BLaER1 (cell line): ENCODE measurements at regions not wholly inside any gene's neighbourhood (a gene's known extent, or its start where the extent isn't known, plus 50 kb on each side); places are given as distances from the start of the nearest gene placed in this dataset.

Experiments used
- H3K27ac ChIP-seq: shearing (Covaris generic); formaldehyde crosslinking; 2 replicates; pipeline ENCODE4 v1.8.1; 2022
- H3K27me3 ChIP-seq: shearing (Covaris generic); formaldehyde crosslinking; 2 replicates; pipeline ENCODE4 v1.8.1; 2022
- H3K36me3 ChIP-seq: shearing (Covaris generic); formaldehyde crosslinking; 2 replicates; pipeline ENCODE4 v1.8.1; 2022
- H3K4me1 ChIP-seq: shearing (Covaris generic); formaldehyde crosslinking; 2 replicates; pipeline ENCODE4 v1.8.1; 2022
- H3K4me2 ChIP-seq: shearing (Covaris generic); formaldehyde crosslinking; 2 replicates; pipeline ENCODE4 v1.8.1; 2022
- H3K4me3 ChIP-seq: shearing (Covaris generic); formaldehyde crosslinking; 2 replicates; pipeline ENCODE4 v1.8.1; 2022
- H3K9ac ChIP-seq: shearing (Covaris generic); formaldehyde crosslinking; 2 replicates; pipeline ENCODE4 v1.8.1; 2022
- H3K9me3 ChIP-seq: shearing (Covaris generic); formaldehyde crosslinking; 2 replicates; pipeline ENCODE4 v1.8.1; 2022
- H4K20me1 ChIP-seq: shearing (Covaris generic); formaldehyde crosslinking; 2 replicates; pipeline ENCODE4 v1.8.1; 2022
- Cebpa-rat ChIP-seq: shearing (Covaris generic); IDR thresholded peaks from 2 replicates; pipeline ENCODE4 v1.8.1; 2022

DNA sequence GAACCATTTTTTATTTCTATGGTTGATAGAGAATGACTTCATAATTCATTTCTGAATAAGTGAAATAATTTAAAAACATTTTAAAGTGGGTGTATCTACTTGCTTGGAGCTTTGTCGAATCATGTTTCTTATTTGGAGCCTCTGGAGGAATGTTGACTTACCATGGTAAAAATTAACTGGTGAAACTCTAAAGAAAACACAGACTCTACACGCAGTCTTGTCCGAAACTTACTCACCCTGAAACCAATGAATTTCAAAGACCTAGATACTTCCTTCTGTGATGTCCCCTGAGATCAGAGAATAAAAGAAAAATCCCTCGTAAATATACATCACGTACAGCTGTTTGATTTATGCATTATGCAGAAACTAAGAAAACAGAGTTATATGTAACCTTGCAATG is 665.2 kb upstream of the NRXN1 start:
- H3K4me2 ChIP-seq = no peak overlapping the region
- no peak overlapping the region for H3K9ac ChIP-seq
- H3K9me3 ChIP-seq = no peaks in the 10 kb centered on the region
- H3K36me3 ChIP-seq = no peaks in the 10 kb centered on the region
- H3K27ac ChIP-seq = no peak overlapping the region
- H3K4me3 ChIP-seq = no peak overlapping the region
- no peaks in the 10 kb centered on the region for H4K20me1 ChIP-seq
- peaks cover 6% of the 10 kb centered on the region; the same call in 1 of the 2 replicates for H3K4me1 ChIP-seq
- no peak for TF ChIP-seq Cebpa-rat
- H3K27me3 ChIP-seq = no peaks in the 10 kb centered on the region

DNA sequence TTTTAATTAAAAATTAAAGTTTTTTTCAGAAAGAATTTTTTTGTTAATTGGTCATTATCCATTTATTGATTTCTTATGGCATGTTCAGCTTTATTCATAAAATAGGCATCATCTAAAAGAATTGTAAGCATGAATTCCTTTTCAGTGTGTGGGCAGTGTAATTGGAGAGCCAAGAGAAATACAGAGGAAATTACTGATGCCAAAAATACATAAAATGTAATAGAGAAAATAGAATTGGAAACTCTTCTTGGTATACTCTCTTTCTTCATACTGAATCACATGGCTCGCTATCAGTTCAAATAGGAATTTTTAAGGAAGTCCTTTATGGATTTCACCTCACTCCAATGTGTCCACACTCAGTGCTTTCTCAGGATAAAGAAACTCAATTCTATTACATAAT is 663.6 kb upstream of the NRXN1 start:
- Histone ChIP-seq H3K27ac (no peak overlapping the region), H3K4me2 (no peak overlapping the region), H3K4me3 (no peak overlapping the region), H3K4me1 (peaks cover 6% of the 10 kb centered on the region; the same call in 1 of the 2 replicates), H3K9ac (no peak overlapping the region), H4K20me1 (no peaks in the 10 kb centered on the region), H3K9me3 (no peaks in the 10 kb centered on the region), H3K27me3 (no peaks in the 10 kb centered on the region), H3K36me3 (no peaks in the 10 kb centered on the region)
- TF ChIP-seq Cebpa-rat = no peak

DNA sequence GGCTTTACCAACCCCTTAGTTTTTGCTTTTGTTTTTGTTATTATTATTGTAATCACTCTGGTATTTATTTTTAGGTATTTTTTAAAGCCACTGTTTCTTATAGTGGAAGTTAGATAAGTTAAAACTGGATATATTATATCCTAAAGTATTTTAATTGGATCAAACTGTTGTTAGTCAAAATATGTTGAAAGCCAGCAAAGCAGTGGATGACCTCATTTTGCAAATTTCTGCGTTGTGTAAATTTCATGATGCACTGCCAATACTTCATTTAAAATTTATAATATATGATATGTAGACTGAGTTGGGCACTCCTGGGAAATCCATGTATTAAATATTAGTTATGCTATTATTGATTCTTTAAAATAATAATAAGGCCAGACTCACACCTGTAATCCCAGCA is 661.7 kb upstream of the NRXN1 start:
- H3K4me1 ChIP-seq = peaks cover 6% of the 10 kb centered on the region; the same call in 1 of the 2 replicates
- no peak overlapping the region for H3K4me2 ChIP-seq
- no peak overlapping the region for H3K27ac ChIP-seq
- no peak overlapping the region for H3K9ac ChIP-seq
- H3K9me3 ChIP-seq = no peaks in the 10 kb centered on the region
- H3K27me3 ChIP-seq = no peaks in the 10 kb centered on the region
- TF ChIP-seq Cebpa-rat = no peak
- no peak overlapping the region for H3K4me3 ChIP-seq
- no peaks in the 10 kb centered on the region for H3K36me3 ChIP-seq
- H4K20me1 ChIP-seq = no peaks in the 10 kb centered on the region

DNA sequence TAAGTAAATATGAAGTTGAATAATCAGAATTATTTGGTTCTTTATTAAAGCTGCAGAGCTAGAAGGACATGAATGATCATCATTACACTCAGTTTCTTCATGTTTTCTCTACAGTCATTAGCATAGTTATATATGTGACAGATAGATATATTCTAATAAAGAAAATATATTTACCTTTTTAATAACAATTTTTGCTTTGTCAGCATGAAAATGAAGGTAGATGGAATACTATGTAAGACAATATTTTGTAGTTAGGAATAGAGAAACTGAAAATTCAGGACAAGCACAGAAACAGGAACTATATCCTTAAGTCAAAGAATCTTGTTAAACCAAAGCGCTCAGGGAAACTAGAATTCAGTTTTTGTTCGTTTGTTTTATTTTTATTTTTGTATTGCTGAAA is 649.9 kb upstream of the NRXN1 start:
- Histone ChIP-seq H3K27ac (no peak overlapping the region), H3K27me3 (no peaks in the 10 kb centered on the region), H3K9me3 (peaks cover 2% of the 10 kb centered on the region), H4K20me1 (no peaks in the 10 kb centered on the region), H3K4me1 (no peaks in the 10 kb centered on the region), H3K4me2 (no peak overlapping the region), H3K4me3 (no peak overlapping the region), H3K9ac (no peak overlapping the region), H3K36me3 (no peaks in the 10 kb centered on the region)
- no peak for TF ChIP-seq Cebpa-rat

DNA sequence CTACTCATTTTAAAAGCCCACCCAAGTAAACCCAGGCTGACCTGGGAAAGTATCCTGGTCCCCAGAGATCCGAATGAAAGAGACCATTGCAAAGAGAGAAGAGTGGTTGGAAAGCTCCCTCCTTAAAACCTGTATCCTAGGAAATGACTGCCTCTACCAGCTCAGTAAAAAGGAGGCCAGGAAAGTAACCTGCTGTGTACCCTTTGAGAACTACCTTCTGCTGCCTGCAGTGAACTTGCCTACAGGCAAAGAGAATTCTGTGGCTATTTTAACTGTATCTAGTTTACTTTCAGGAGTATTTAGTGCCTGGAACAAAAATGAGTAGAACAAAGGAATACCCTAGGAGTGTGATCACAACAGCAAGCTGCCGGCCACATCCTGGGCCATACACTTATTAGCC is 641.7 kb upstream of the NRXN1 start:
- Histone ChIP-seq H3K27me3 (no peaks in the 10 kb centered on the region), H3K4me3 (no peak overlapping the region), H3K27ac (no peak overlapping the region), H4K20me1 (no peaks in the 10 kb centered on the region), H3K36me3 (no peaks in the 10 kb centered on the region), H3K4me1 (no peaks in the 10 kb centered on the region), H3K9me3 (no peaks in the 10 kb centered on the region), H3K4me2 (no peak overlapping the region), H3K9ac (no peak overlapping the region)
- TF ChIP-seq Cebpa-rat = no peak

DNA sequence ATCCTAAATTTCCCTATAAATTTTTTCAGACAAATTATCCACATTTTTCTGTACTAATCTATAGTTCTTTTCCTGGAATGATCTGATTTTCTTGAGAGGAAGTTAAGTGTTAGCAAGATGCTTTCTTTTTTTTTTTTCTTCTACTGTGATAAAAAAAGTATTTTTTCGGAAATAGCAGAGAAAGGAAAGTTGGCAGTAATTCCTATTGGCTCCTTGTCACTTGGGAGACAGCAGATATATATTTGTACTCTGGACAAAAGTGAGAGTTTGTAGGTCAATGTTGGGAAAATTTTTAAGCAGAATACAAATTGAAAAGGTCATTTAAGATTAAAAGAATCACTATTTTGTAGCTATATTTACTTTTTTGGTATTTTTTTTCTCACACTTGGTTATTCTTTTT is 635.7 kb upstream of the NRXN1 start:
- H4K20me1 ChIP-seq = no peaks in the 10 kb centered on the region
- no peak overlapping the region for H3K9ac ChIP-seq
- no peaks in the 10 kb centered on the region for H3K27me3 ChIP-seq
- no peak for TF ChIP-seq Cebpa-rat
- H3K4me2 ChIP-seq = no peak overlapping the region
- H3K4me1 ChIP-seq = no peaks in the 10 kb centered on the region
- H3K27ac ChIP-seq = no peak overlapping the region
- no peaks in the 10 kb centered on the region for H3K9me3 ChIP-seq
- no peaks in the 10 kb centered on the region for H3K36me3 ChIP-seq
- no peak overlapping the region for H3K4me3 ChIP-seq

DNA sequence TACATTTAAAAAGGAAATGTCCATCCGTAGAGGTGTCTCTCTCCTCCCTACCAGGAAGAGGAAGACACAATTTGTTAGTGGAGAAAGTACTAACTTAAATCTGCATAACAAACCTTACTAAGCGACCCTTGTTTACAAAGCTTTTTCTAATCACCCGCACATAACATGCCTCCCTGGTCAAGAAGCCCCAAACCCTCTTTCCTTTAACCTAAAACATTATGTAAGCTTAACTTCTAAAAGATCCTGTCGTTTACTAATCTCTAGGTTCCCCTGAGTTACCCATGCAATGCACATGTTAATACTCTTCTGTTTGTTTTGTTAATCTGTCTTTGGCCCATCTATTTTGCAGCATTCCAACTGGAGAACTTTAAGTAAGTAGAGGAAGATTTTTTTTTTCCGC is 630.3 kb upstream of the NRXN1 start:
- Histone ChIP-seq H4K20me1 (no peaks in the 10 kb centered on the region), H3K4me3 (no peak overlapping the region), H3K4me1 (no peaks in the 10 kb centered on the region), H3K36me3 (no peaks in the 10 kb centered on the region), H3K27me3 (no peaks in the 10 kb centered on the region), H3K27ac (no peak overlapping the region), H3K9me3 (no peaks in the 10 kb centered on the region), H3K9ac (no peak overlapping the region), H3K4me2 (no peak overlapping the region)
- no peak for TF ChIP-seq Cebpa-rat

DNA sequence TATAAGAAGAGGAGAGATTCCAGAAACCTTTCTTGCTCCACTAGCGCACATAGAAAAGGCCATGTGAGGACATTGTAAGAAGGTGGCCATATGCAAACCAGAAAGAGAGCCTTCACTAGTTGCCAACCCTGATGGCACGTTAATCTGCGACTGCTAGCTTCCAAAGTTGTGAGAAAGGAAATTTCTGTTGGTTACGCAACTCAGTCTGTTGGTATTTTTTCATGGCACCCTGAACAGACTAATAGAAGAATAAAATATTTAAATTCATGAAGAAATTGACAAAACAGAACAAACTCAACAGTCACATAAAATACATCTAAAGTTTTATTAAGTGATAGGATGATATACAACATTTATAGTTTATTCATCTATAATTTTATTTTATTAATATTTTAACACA is 625.9 kb upstream of the NRXN1 start:
- TF ChIP-seq Cebpa-rat = no peak
- no peak overlapping the region for H3K4me3 ChIP-seq
- H3K9me3 ChIP-seq = no peaks in the 10 kb centered on the region
- no peaks in the 10 kb centered on the region for H4K20me1 ChIP-seq
- H3K36me3 ChIP-seq = no peaks in the 10 kb centered on the region
- H3K27me3 ChIP-seq = no peaks in the 10 kb centered on the region
- no peak overlapping the region for H3K4me2 ChIP-seq
- no peak overlapping the region for H3K27ac ChIP-seq
- H3K4me1 ChIP-seq = 0 out of 2 replicates have a peak, but pooled peaks cover 4% of the 10 kb centered on the region
- H3K9ac ChIP-seq = no peak overlapping the region

DNA sequence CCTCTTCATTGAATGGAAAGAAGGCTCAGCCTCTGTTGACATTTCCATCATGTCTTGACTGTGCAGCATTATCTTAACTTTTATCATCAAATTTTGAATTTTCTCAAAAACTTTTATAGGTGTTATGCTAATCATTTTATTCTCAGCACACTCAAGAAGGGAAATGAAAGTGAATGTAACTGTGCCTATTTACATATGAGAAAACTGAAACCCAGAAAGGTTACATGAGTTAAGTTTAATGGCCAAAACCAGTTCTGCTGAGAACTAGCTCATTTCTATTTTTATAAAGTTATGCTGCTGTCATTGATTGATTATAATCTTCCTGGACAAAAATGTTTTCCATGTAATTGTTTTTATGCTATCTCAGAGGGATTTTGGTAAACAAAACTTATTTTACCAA is 618.8 kb upstream of the NRXN1 start:
- Histone ChIP-seq H3K27me3 (no peaks in the 10 kb centered on the region), H3K4me2 (no peak overlapping the region), H3K4me1 (0 out of 2 replicates have a peak, but pooled peaks cover 4% of the 10 kb centered on the region), H4K20me1 (no peaks in the 10 kb centered on the region), H3K36me3 (no peaks in the 10 kb centered on the region), H3K9me3 (no peaks in the 10 kb centered on the region), H3K4me3 (no peak overlapping the region), H3K9ac (no peak overlapping the region), H3K27ac (no peak overlapping the region)
- no peak for TF ChIP-seq Cebpa-rat

DNA sequence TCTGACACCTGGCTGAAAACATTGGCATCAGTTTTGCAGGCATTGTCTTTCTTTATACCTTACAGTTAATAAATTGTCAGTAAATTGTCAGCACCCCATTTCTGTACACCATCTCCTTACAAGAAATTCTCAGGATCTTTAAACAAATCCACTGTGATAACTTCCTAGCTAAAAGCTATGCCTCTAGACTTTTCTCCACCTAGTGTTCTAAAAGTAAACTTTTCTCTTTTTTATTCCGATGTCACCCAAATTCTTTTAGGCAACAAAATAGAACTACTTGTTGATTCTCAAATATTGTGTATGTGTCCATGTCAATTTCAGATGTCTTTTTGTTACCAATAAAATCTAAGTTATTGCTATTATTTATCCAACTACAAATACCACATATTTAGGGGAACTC is 617.4 kb upstream of the NRXN1 start:
- TF ChIP-seq Cebpa-rat = no peak

DNA sequence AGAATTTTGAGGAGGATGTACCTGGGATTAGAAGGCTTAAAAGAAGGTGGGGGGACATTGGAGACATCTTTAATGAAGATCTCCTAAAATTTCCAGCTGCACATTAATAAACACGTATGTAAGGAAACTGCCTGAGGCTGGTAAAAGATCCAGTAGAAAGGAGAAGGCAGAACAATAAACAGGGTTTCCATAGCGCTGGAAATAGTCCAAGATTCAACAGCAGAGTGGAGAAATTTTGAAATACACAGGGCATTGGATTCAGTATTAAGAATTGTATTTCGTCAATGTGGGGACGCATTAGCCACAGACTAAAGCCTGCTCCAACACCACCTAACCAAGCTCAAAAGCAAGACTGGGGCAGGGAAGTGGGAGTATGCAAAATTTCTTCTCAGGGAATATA is 606.9 kb upstream of the NRXN1 start:
- Histone ChIP-seq H3K9ac (no peak overlapping the region), H3K4me2 (no peak overlapping the region), H3K27ac (no peak overlapping the region), H3K27me3 (no peaks in the 10 kb centered on the region), H3K36me3 (no peaks in the 10 kb centered on the region), H4K20me1 (no peaks in the 10 kb centered on the region), H3K4me1 (no peaks in the 10 kb centered on the region), H3K4me3 (no peak overlapping the region), H3K9me3 (no peaks in the 10 kb centered on the region)
- TF ChIP-seq Cebpa-rat = no peak

More for the DNA sequence above, 617.4 kb upstream of the NRXN1 start:
- Histone ChIP-seq H3K27me3 (no peaks in the 10 kb centered on the region), H3K27ac (no peak overlapping the region), H4K20me1 (no peaks in the 10 kb centered on the region), H3K4me2 (no peak overlapping the region), H3K9ac (no peak overlapping the region), H3K36me3 (no peaks in the 10 kb centered on the region), H3K4me1 (no peaks in the 10 kb centered on the region), H3K4me3 (no peak overlapping the region), H3K9me3 (no peaks in the 10 kb centered on the region)
